ENCODE measurements at regions not wholly inside any gene's neighbourhood (a gene's known extent, or its start where the extent isn't known, plus 50 kb on each side); places are given as distances from the start of the nearest gene placed in this dataset.

DNA sequence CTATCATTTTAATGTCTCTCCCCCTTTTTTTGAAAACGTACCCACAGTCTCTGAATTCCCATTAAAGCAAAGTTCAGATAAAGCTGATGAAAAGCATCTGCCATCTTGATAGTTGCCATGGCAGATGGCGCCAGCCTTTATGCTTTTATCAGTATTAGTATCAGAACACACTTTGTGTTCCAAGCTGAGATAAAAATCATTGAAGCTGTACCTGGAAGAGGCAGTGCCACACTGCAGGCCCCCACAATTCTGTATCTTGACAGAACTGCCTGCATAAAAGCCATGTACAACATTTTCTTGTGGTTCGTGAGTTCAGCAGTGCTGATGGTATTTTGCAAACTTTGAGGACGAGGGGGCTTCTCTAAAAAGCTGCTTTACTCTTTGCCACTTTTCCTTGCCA, 311.7 kb downstream of the SATB1 start:
- Histone ChIP-seq H3K27me3 (ENCODE audit: insufficient read depth) (no peaks in the 10 kb centered on the region), H3K9me2 (ENCODE audit: insufficient read depth) (no peaks in the 10 kb centered on the region), H3K36me3 (ENCODE audit: insufficient read depth) (no peaks in the 10 kb centered on the region), H3K79me2 (replicated peaks; ENCODE audit: insufficient read depth) (no peaks in the 10 kb centered on the region), H3K4me1 (ENCODE audit: insufficient read depth) (no peaks in the 10 kb centered on the region), H2AFZ (no peak overlapping the region), H3K27ac (ENCODE audit: low read depth) (no peak overlapping the region), H3F3A (replicated peaks; ENCODE audit: low read depth) (no peaks in the 10 kb centered on the region), H3K4me3 (no peak overlapping the region), H4K20me1 (replicated peaks; ENCODE audit: insufficient read depth) (no peaks in the 10 kb centered on the region), H3K4me2 (no peak overlapping the region)
- ATAC-seq, result no peak
- no peak overlapping the region for H3K4me3 Mint-ChIP-seq
- H3K27me3 Mint-ChIP-seq (ENCODE audit: insufficient read depth, low read depth, poor library complexity), result peaks cover 4% of the 10 kb centered on the region
- H3K27ac Mint-ChIP-seq, result no peak overlapping the region
- TF ChIP-seq EZH2phosphoT487 (IDR thresholded peaks at IDR 0.05; ENCODE audit: unreplicated experiment) (no peak), JUNB (IDR thresholded peaks at IDR 0.05; ENCODE audit: unreplicated experiment) (no peak)
- TF ChIP-seq, protein P1, sequence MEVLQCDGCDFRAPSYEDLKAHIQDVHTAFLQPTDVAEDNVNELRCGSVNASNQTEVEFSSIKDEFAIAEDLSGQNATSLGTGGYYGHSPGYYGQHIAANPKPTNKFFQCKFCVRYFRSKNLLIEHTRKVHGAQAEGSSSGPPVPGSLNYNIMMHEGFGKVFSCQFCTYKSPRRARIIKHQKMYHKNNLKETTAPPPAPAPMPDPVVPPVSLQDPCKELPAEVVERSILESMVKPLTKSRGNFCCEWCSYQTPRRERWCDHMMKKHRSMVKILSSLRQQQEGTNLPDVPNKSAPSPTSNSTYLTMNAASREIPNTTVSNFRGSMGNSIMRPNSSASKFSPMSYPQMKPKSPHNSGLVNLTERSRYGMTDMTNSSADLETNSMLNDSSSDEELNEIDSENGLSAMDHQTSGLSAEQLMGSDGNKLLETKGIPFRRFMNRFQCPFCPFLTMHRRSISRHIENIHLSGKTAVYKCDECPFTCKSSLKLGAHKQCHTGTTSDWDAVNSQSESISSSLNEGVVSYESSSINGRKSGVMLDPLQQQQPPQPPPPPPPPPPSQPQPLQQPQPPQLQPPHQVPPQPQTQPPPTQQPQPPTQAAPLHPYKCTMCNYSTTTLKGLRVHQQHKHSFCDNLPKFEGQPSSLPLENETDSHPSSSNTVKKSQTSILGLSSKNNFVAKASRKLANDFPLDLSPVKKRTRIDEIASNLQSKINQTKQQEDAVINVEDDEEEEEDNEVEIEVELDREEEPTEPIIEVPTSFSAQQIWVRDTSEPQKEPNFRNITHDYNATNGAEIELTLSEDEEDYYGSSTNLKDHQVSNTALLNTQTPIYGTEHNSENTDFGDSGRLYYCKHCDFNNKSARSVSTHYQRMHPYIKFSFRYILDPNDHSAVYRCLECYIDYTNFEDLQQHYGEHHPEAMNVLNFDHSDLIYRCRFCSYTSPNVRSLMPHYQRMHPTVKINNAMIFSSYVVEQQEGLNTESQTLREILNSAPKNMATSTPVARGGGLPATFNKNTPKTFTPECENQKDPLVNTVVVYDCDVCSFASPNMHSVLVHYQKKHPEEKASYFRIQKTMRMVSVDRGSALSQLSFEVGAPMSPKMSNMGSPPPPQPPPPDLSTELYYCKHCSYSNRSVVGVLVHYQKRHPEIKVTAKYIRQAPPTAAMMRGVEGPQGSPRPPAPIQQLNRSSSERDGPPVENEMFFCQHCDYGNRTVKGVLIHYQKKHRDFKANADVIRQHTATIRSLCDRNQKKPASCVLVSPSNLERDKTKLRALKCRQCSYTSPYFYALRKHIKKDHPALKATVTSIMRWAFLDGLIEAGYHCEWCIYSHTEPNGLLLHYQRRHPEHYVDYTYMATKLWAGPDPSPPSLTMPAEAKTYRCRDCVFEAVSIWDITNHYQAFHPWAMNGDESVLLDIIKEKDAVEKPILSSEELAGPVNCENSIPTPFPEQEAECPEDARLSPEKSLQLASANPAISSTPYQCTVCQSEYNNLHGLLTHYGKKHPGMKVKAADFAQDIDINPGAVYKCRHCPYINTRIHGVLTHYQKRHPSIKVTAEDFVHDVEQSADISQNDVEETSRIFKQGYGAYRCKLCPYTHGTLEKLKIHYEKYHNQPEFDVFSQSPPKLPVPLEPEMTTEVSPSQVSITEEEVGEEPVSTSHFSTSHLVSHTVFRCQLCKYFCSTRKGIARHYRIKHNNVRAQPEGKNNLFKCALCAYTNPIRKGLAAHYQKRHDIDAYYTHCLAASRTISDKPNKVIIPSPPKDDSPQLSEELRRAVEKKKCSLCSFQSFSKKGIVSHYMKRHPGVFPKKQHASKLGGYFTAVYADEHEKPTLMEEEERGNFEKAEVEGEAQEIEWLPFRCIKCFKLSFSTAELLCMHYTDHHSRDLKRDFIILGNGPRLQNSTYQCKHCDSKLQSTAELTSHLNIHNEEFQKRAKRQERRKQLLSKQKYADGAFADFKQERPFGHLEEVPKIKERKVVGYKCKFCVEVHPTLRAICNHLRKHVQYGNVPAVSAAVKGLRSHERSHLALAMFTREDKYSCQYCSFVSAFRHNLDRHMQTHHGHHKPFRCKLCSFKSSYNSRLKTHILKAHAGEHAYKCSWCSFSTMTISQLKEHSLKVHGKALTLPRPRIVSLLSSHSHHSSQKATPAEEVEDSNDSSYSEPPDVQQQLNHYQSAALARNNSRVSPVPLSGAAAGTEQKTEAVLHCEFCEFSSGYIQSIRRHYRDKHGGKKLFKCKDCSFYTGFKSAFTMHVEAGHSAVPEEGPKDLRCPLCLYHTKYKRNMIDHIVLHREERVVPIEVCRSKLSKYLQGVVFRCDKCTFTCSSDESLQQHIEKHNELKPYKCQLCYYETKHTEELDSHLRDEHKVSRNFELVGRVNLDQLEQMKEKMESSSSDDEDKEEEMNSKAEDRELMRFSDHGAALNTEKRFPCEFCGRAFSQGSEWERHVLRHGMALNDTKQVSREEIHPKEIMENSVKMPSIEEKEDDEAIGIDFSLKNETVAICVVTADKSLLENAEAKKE (CRISPR knock-in tag; IDR thresholded peaks at IDR 0.05), result no peak
- TF ChIP-seq, protein P2, sequence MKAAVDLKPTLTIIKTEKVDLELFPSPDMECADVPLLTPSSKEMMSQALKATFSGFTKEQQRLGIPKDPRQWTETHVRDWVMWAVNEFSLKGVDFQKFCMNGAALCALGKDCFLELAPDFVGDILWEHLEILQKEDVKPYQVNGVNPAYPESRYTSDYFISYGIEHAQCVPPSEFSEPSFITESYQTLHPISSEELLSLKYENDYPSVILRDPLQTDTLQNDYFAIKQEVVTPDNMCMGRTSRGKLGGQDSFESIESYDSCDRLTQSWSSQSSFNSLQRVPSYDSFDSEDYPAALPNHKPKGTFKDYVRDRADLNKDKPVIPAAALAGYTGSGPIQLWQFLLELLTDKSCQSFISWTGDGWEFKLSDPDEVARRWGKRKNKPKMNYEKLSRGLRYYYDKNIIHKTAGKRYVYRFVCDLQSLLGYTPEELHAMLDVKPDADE (IDR thresholded peaks at IDR 0.05), result no peak
- peaks cover 4% of the 10 kb centered on the region; the same call in 1 of the 3 replicates for H3K4me1 Mint-ChIP-seq
- H3K9me3 Mint-ChIP-seq, result no peaks in the 10 kb centered on the region
- no peak for DNase-seq (ENCODE audit: low spot score)
- H3K36me3 Mint-ChIP-seq (ENCODE audit: low read depth), result no peaks in the 10 kb centered on the region
